ENCODE measurements at regions not wholly inside any gene's neighbourhood (a gene's known extent, or its start where the extent isn't known, plus 50 kb on each side); places are given as distances from the start of the nearest gene placed in this dataset.

- TF ChIP-seq ZNF317 (CRISPR knock-in tag; IDR thresholded peaks at IDR 0.05; ENCODE audit: borderline replicate concordance, low read depth) (no peak), USF2 (CRISPR knock-in tag; IDR thresholded peaks at IDR 0.05) (no peak), RORB (CRISPR knock-in tag; IDR thresholded peaks at IDR 0.05) (no peak), HMGA2 (CRISPR knock-in tag; IDR thresholded peaks at IDR 0.05) (no peak), SP1 (CRISPR knock-in tag; conservative IDR thresholded peaks at IDR 0.05) (no peak), ZNF532 (CRISPR knock-in tag; IDR thresholded peaks at IDR 0.05; ENCODE audit: borderline replicate concordance) (no peak), ZNF671 (CRISPR knock-in tag; IDR thresholded peaks at IDR 0.05) (no peak), IRF1 (CRISPR knock-in tag; IDR thresholded peaks at IDR 0.05) (no peak), SOX15 (CRISPR knock-in tag; IDR thresholded peaks at IDR 0.05) (no peak)
Observed at GRCh38 chr12:127911291-127911690, 355.7 kb upstream of the TMEM132C start (continued).

- H3K9me3 Mint-ChIP-seq: peaks cover 75% of the 10 kb centered on the region
- no peaks in the 10 kb centered on the region for H3K4me1 Mint-ChIP-seq
- ATAC-seq (no peak), DNase-seq (ENCODE audit: low spot score) (no peak)
- peaks cover 49% of the 10 kb centered on the region for H3K36me3 Mint-ChIP-seq
- no peaks in the 10 kb centered on the region; the same call in 1 of the 2 replicates for H3K27me3 Mint-ChIP-seq (ENCODE audit: low read depth)
- CTCF ChIA-PET: no interaction called here
- POLR2A ChIA-PET: no interaction called here
- H3K4me3 Mint-ChIP-seq: no peak overlapping the region
- no peak overlapping the region for H3K27ac Mint-ChIP-seq
- TF ChIP-seq ATF2 (CRISPR knock-in tag; IDR thresholded peaks at IDR 0.05; ENCODE audit: borderline replicate concordance, low read depth) (no peak), PRDM15 (CRISPR knock-in tag; IDR thresholded peaks at IDR 0.05) (no peak), STAT6 (CRISPR knock-in tag; conservative IDR thresholded peaks at IDR 0.05; ENCODE audit: low read depth) (no peak), E2F5 (CRISPR knock-in tag; IDR thresholded peaks at IDR 0.05) (no peak), AFF4 (CRISPR knock-in tag; IDR thresholded peaks at IDR 0.05; ENCODE audit: borderline replicate concordance) (no peak), FOXK1 (CRISPR knock-in tag; IDR thresholded peaks at IDR 0.05) (no peak), SMAD4 (CRISPR knock-in tag; IDR thresholded peaks at IDR 0.05) (no peak)
Observed at GRCh38 chr12:127912035-127912665, 354.8 kb upstream of the TMEM132C start.
